Breast epithelium (tissue), 4 donors: ENCODE measurements at regions not wholly inside any gene's neighbourhood (a gene's known extent, or its start where the extent isn't known, plus 50 kb on each side); places are given as distances from the start of the nearest gene placed in this dataset.
"Not testable (repeated sequence)": the region's sequence is repeated elsewhere in the genome, so short reads cannot be mapped to it uniquely, and the experiment has no call there.

Experiments used
- DNase-seq, 2 donors: peaks; one replicate each; pipeline ENCODE4 v3.0.0-alpha.2; 2019; ENCODE audit warnings: low spot score in 2 of 2
- H3K27ac ChIP-seq, 2 donors: fragments of 200-600 bp; sonication (generic) in 1 of 2; one replicate each; pipeline ENCODE4 v1.5.1; 2016 to 2019; ENCODE audit warnings: mild to moderate bottlenecking in 1 of 2
- H3K27me3 ChIP-seq, 2 donors: fragments of 200-600 bp; sonication (generic) in 1 of 2; one replicate each; pipeline versions ENCODE4 v1.5.1 to v1.6.0; 2017 to 2019; ENCODE audit warnings: control low read depth in 1 of 2, mild to moderate bottlenecking in 1 of 2
- H3K36me3 ChIP-seq: fragments of 200-600 bp; one replicate; pipeline ENCODE4 v1.5.1; 2019
- H3K4me1 ChIP-seq, 2 donors: fragments of 200-600 bp; sonication (generic); one replicate each; pipeline ENCODE4 v1.5.1; 2016 to 2019; ENCODE audit warnings: control low read depth in 1 of 2
- H3K4me3 ChIP-seq, 3 donors: fragments of 200-600 bp; sonication (generic); 1 replicate in 2 of 3; 2 replicates in 1 of 3; pipeline ENCODE4 v1.5.1; 2016 to 2019; ENCODE audit warnings: mild to moderate bottlenecking in 3 of 3, moderate library complexity in 2 of 3
- H3K9me3 ChIP-seq, 2 donors: fragments of 200-600 bp; sonication (generic) in 1 of 2; one replicate each; pipeline ENCODE4 v1.5.1; 2016 to 2019; ENCODE audit warnings: control low read depth in 1 of 2
- intact Hi-C: fragments of 100-400 bp; cut with DNase I; formaldehyde crosslinking; loops from one replicate; pipeline ENCODE4 v1.15.1; 2023; ENCODE audit warnings: low total_unique reads

DNA sequence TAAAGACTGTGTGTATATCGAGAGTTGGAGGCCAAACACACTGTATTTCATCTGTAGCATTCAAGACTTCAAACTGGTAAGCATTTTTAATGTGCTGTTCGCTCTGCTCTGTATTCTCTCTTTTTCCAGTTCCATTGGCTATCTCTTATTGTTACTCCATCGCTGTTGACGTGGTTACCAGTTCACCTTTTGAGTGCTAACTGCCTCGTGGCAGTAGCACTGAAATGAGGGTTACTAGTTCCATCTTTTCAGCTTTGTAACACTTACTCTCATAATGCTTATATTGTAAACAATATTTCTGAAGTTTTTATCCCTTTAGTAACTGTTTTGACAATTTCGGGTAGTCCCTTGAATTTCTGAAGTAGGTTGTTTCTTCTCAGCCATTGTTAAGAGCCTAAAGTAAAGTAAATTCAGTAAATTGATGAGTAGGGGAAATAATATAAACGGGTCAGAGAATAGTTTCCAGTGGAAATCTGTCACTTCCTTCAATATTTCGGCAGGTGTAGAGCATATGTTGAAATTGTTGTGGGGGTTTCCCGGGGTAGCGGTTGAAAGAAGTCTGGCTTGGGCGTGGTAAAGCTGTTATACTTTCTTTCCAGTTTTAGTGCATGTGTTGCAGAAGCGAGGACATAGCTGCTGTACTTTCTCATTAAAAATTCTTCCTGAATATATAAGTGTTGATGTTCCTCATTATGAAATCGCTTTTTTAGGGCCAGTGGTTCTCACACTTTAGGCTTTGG is 175.7 kb upstream of the GOLGA6L22 start:
- H3K27ac ChIP-seq, H3K4me3 ChIP-seq, intact Hi-C loops, H3K4me1 ChIP-seq, H3K36me3 ChIP-seq, DNase-seq, H3K9me3 ChIP-seq, H3K27me3 ChIP-seq: not testable (repeated sequence)

DNA sequence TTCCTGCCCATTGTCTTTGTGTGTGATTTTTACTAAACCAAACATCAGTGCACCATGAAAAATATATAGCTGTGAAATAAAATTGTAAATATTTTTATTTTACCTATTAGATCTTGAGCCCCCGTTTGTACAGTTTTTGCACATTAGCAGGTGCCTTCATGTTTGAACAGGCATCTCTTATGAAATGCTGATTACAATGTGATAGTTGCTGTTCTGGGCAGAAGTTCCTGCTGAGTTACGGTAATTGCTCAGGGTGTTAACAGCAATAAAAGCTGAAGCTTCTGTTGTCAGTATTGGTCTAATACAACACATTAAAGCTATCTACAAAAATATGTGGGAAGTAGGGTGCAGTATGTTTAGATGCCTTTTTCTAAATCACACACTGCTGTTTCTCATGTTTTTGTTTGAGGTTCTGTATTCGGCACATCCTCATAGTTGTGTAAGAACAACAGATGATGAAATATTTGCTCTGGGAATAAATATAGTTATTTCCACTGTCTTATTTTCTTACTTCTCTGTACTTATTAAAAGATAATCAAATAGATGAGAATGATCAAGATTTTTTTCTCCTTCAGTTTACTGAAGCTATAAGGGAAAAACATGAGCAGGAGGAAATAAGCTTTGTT is 173.8 kb upstream of the GOLGA6L22 start:
- intact Hi-C loops: not testable (repeated sequence)

GRCh38 chr15:22291054-22291453 is 167.6 kb upstream of the GOLGA6L22 start:
- H3K27ac ChIP-seq, DNase-seq, H3K4me1 ChIP-seq, H3K9me3 ChIP-seq, H3K4me3 ChIP-seq, H3K27me3 ChIP-seq, intact Hi-C loops, H3K36me3 ChIP-seq: not testable (repeated sequence)

More for the DNA sequence above, 173.8 kb upstream of the GOLGA6L22 start:
- H3K9me3 ChIP-seq, H3K27me3 ChIP-seq, H3K36me3 ChIP-seq, H3K4me3 ChIP-seq, H3K27ac ChIP-seq, DNase-seq, H3K4me1 ChIP-seq: not testable (repeated sequence)

DNA sequence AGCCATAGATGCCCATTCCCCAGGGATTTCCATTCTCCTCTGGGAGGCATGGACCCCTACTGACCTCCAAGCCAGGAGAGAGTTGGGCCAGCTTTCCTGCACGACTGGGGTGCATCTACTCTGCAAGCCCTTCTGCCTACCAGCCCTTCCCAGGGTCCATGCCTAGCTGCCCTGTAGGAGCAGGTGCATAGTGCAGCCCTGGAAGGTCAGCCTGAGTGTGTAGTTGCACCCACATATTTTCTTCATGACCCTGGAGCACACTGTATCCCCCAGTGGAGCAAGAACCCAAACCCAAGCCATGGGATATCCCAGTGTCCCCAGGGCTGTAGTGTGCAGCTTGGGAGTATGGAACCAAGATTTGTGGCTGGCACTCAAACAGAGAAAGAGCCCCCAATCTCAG is 155.6 kb upstream of the GOLGA6L22 start:
- intact Hi-C loops, DNase-seq, H3K4me3 ChIP-seq: not testable (repeated sequence)

More for the DNA sequence above, 155.6 kb upstream of the GOLGA6L22 start:
- not testable (repeated sequence) for H3K36me3 ChIP-seq, H3K4me1 ChIP-seq, H3K27ac ChIP-seq, H3K27me3 ChIP-seq, H3K9me3 ChIP-seq
